Activated CD4-positive, alpha-beta T cell treated with anti-CD3 and anti-CD28 coated beads for 4 hours (primary cell): ENCODE measurements at regions not wholly inside any gene's neighbourhood (a gene's known extent, or its start where the extent isn't known, plus 50 kb on each side); places are given as distances from the start of the nearest gene placed in this dataset.
"Not testable (repeated sequence)": the region's sequence is repeated elsewhere in the genome, so short reads cannot be mapped to it uniquely, and the experiment has no call there.

Experiments
- DNase-seq, 2 donors: peaks; one replicate each; pipeline ENCODE4 v3.0.0-alpha.2; 2020

GRCh38 chr17:77290759-77291558 lies 150.2 kb downstream of the SEC14L1 start:
- not testable (repeated sequence) for DNase-seq

GRCh38 chr17:77291591-77292386 lies 151.0 kb downstream of the SEC14L1 start:
- no peak for DNase-seq

- no peak for DNase-seq
Measured at GRCh38 chr17:77294761-77295160, 154.0 kb downstream of the SEC14L1 start.

GRCh38 chr17:77295241-77295853 lies 154.6 kb downstream of the SEC14L1 start:
- DNase-seq, result no peak

GRCh38 chr17:77296769-77297409 lies 156.1 kb downstream of the SEC14L1 start:
- DNase-seq, result no peak

GRCh38 chr17:77297693-77298666 lies 157.2 kb downstream of the SEC14L1 start:
- no peak for DNase-seq

GRCh38 chr17:77298811-77299210 lies 158.0 kb downstream of the SEC14L1 start:
- DNase-seq, result no peak

- DNase-seq, result no peak
Measured at GRCh38 chr17:77299256-77300015, 158.7 kb downstream of the SEC14L1 start.

GRCh38 chr17:77300016-77300686 lies 159.4 kb downstream of the SEC14L1 start:
- DNase-seq, result no peak

- DNase-seq, result no peak
Measured at GRCh38 chr17:77301694-77302266, 161.0 kb downstream of the SEC14L1 start.

GRCh38 chr17:77302682-77303081 lies 161.9 kb downstream of the SEC14L1 start:
- DNase-seq, result no peak

- no peak for DNase-seq
Measured at GRCh38 chr17:77303620-77304019, 162.9 kb downstream of the SEC14L1 start.

GRCh38 chr17:77304051-77304745 lies 163.4 kb downstream of the SEC14L1 start:
- no peak for DNase-seq

- DNase-seq, result no peak
Measured at GRCh38 chr17:77304746-77305473, 164.1 kb downstream of the SEC14L1 start.

GRCh38 chr17:77306048-77306789 lies 165.4 kb downstream of the SEC14L1 start:
- DNase-seq, result no peak

GRCh38 chr17:77306790-77307478 lies 166.2 kb downstream of the SEC14L1 start:
- no peak for DNase-seq

- DNase-seq, result no peak
Measured at GRCh38 chr17:77307479-77308198, 166.9 kb downstream of the SEC14L1 start.
